C4-2B (cell line): ENCODE measurements at regions not wholly inside any gene's neighbourhood (a gene's known extent, or its start where the extent isn't known, plus 50 kb on each side); places are given as distances from the start of the nearest gene placed in this dataset.

Source experiments
- H3K27ac ChIP-seq: fragments of 450-650 bp; 2 replicates; pipeline ENCODE4 v1.5.1; 2017
- CTCF ChIP-seq: fragments of 450-650 bp; conservative IDR thresholded peaks from 2 replicates; pipeline ENCODE4 v1.5.1; 2017; ENCODE audit warnings: mild to moderate bottlenecking
- ZFX ChIP-seq: fragments of 450-650 bp; IDR thresholded peaks from 2 replicates; pipeline ENCODE4 v1.6.1; 2017

GRCh38 chr1:81703756-81704463 lies 96.8 kb upstream of the ADGRL2 start:
- TF ChIP-seq ZFX: no peak
- no peak for TF ChIP-seq CTCF
- H3K27ac ChIP-seq: no peak overlapping the region

- TF ChIP-seq CTCF (no peak), ZFX (no peak)
- H3K27ac ChIP-seq: no peak overlapping the region
Observed at GRCh38 chr1:81703391-81703755, 97.4 kb upstream of the ADGRL2 start.

- TF ChIP-seq CTCF: no peak
- no peak overlapping the region for H3K27ac ChIP-seq
Observed at GRCh38 chr1:81702903-81703302, 97.8 kb upstream of the ADGRL2 start.

GRCh38 chr1:81702079-81702715 lies 98.5 kb upstream of the ADGRL2 start:
- TF ChIP-seq CTCF (no peak), ZFX (no peak)

GRCh38 chr1:81700728-81701470 lies 99.8 kb upstream of the ADGRL2 start:
- H3K27ac ChIP-seq: no peak overlapping the region

More at GRCh38 chr1:81702079-81702715, 98.5 kb upstream of the ADGRL2 start:
- no peak overlapping the region for H3K27ac ChIP-seq

GRCh38 chr1:81699234-81699633 lies 101.5 kb upstream of the ADGRL2 start:
- TF ChIP-seq ZFX: no peak
- no peak for TF ChIP-seq CTCF
- no peak overlapping the region for H3K27ac ChIP-seq

More at GRCh38 chr1:81700728-81701470, 99.8 kb upstream of the ADGRL2 start:
- no peak for TF ChIP-seq CTCF
- no peak for TF ChIP-seq ZFX

GRCh38 chr1:81695741-81696140 lies 105.0 kb upstream of the ADGRL2 start:
- TF ChIP-seq CTCF (no peak), ZFX (no peak)

More at GRCh38 chr1:81695741-81696140, 105.0 kb upstream of the ADGRL2 start:
- H3K27ac ChIP-seq: no peak overlapping the region
